Inflammatory macrophage (primary cell): ENCODE measurements at regions not wholly inside any gene's neighbourhood (a gene's known extent, or its start where the extent isn't known, plus 50 kb on each side); places are given as distances from the start of the nearest gene placed in this dataset.
"Not testable (repeated sequence)": the region's sequence is repeated elsewhere in the genome, so short reads cannot be mapped to it uniquely, and the experiment has no call there.

ENCODE experiments used
- DNase-seq, 2 donors: peaks; one replicate each; pipeline ENCODE4 v3.0.0-alpha.2; 2020 to 2022

DNA sequence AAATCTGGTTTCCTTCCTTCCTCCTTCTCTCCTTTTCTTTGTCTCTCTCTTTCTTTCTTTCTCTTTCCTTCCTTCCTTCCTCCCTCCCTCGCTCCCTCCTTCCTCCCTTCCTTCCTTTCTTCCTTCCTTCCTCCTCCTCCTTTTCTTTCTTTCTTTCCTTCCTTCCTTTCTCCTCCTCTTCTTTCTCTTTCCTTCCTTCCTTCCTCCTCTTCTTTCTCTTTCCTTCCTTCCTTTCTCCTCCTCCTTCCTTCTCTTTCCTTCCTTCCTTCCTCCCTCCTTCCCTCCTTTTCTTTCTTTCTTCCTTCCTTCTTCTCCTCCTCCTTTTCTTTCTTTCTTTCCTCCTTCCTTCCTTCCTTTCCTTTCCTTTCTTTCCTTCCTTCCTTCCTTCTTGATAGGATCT is 61.2 kb downstream of the VIP start:
- DNase-seq: no peak

DNA sequence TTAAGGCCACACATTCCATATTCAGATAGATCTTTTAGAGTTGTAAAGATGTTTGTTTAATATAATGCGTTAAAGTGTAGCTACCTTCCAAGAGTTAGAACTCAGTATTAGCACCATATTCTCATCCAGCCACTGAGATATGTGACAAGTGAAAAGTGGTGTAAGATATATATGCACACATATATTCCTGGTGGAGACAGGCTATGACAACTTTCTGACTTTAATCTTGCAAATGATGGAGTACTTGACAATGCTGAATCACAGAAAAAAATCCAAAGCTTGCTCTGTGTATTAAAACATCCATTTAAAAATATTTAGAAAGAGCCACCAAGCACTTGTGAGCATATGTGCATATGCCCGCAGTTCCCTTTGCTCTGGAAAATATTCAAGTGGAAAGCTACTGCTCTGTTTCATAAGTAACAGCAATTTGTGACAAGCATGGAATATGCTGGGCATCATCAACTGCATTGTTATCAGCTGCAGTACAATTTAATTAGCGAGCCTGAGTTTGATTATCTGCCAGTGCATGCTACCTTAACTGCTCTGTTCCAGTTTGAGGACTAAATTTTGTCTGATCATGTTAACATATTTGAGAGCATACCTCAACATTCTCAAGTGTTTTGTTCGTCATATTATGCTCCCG is 64.8 kb downstream of the VIP start:
- no peak for DNase-seq

DNA sequence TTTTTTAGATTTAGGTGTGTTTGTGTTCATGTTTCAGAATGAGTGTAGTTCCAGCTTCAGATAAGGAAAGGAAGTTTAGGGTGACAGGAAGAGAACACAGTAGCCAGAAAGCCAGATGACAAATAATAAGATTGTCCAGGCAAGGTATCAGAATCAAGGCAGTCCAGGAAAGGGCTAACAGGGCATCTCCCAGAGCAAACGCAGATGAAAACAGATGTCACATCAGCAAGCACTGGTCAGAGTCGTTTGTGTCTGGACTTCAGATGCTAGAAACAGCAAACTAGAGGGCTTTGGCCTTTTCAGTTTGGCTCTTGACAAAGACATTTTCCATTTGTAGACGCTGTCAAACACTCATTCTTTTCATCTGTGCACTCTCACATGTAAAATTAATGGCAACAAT is 65.5 kb downstream of the VIP start:
- DNase-seq: no peak

DNA sequence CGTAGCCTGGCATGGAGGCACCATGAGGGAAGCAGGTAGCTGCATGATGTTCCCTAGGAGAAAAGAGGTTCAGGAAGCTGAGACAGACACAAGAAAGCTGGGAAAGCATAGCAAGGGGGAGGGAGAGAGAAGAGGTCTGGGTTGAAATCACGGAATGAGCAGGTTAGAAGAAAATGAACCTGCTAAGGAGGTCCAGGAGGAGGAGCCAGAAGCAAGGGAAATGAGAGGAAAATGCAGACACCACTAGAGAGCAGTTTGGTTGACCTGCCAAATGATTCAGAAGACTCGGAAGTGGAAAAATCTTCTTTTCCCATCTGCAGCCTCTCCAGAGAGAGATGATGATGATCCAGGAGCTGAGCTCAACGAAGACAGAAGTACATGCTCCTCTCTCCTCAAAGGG is 70.9 kb downstream of the VIP start:
- no peak for DNase-seq

DNA sequence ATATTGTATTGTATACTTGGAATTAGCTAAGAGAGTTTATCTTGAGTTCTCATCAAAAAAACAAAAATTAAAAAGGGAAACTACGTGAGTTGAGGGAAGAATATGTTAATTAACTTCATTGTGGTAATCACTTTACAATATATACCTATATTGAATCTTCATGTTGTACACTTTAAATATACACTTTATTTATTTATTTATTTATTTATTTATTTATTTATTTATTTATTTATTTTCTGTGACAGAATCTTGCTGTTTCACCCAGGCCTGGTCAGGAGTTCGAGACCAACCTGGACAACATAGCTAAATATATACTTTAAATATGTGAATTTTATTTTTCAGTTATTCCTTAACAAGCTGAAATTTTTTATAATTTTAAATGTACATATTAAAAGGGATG is 74.1 kb downstream of the VIP start:
- no peak for DNase-seq

DNA sequence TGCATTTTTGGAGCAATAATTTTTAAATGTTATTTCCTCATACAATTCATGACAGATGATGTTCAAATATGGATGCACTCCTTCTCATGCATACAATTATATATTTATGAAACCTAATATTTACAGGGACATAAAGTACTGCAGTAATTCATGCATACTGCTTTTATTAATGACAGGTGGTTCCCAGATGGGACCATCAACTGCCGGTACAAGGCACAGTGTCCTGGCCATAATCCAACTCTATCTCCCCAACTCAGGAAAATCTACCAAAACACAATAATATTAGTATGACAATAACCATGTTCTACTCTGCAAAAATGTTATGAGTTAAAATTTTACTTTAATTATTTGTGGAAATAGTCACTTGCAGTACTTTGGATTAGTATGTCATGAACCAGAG is 77.8 kb downstream of the VIP start:
- no peak for DNase-seq

DNA sequence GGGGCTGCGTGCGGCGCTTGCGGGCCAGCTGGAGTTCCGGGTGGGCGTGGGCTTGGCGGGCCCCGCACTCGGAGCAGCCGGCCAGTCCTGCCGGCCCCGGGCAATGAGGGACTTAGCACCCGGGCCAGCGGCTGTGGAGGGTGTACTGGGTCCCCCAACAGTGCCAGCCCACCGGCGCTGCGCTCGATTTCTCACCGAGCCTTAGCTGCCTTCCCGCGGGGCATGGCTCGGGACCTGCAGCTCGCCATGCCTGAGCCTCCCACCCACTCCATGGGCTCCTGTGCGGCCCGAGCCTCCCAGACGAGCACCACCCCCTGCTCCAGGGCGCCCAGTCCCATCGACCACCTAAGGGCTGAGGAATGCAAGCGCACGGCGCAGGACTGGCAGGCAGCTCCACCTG is 83.8 kb downstream of the VIP start:
- not testable (repeated sequence) for DNase-seq

DNA sequence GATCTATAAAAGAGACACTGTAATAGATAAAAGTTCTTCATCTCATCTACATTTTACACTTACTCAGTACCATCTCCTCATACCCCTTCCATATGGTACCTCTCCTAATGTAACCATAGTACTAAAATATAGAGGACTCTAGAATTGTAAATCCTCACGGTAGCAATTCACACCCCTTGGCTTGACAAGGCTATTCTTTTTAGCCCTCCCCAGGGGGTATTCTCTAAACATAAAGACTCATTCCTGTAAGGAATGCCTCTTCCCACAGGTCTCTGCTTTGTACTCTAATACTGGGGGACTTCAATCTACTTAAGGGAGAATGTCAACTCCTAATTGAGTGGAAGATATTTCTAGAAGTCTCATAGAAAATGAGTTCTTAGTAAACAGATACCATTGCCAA is 85.9 kb downstream of the VIP start:
- DNase-seq: no peak

DNA sequence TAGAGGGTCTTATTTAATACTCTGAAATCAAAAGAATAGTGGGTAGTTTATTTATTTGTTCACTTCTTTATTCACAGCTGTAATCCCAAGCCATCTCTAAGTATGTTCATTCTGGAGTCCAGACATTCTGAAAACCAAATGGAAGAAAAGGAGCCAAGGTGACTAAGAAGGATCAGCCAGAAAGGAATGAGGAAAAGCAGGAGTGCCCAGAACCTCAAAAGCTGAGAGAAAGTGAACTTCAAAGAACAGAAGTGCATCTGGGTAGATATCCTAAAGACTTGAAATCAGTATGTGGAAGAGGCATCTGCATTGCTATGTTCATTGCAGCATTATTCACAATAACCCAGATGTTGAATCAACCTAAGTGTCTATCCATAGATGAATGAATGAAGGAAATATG is 94.8 kb downstream of the VIP start:
- no peak for DNase-seq

DNA sequence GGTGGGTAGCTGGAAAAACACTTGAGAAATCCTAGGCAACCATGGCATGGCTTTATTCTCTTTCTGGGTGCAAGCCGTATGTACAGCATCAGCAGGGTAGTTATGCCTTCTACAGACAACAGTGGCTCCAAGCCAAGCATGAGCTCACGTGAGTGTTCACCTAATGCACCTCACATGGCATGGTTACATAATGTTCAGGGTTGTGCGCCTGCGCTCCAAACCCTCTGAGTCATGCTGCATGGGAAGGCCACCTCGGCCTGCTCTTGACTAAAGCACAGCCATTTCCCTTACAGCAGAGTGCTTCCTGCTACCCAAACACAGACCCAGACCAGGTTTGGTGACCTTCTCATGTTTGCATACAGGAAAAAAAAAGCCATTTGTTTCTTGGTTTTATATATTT is 96.2 kb downstream of the VIP start:
- DNase-seq: no peak

DNA sequence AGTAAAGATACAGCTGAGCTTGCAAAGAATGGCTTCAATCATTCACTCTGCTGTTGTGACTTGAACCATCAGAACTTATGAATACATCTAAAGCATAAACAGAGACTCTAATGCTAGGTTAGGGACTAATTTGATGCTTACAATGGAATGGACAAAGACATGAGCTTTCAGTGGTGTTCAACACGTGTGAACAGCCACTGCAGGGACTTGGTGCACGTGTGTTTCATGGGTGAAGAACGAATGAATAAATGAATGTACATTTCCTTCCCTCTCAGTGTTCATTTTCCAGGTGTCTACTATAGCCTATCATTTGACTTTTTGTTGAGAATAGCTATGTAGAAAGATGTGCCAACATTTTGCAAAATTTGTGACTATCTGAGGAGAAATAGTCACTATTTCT is 98.3 kb downstream of the VIP start:
- DNase-seq: no peak

DNA sequence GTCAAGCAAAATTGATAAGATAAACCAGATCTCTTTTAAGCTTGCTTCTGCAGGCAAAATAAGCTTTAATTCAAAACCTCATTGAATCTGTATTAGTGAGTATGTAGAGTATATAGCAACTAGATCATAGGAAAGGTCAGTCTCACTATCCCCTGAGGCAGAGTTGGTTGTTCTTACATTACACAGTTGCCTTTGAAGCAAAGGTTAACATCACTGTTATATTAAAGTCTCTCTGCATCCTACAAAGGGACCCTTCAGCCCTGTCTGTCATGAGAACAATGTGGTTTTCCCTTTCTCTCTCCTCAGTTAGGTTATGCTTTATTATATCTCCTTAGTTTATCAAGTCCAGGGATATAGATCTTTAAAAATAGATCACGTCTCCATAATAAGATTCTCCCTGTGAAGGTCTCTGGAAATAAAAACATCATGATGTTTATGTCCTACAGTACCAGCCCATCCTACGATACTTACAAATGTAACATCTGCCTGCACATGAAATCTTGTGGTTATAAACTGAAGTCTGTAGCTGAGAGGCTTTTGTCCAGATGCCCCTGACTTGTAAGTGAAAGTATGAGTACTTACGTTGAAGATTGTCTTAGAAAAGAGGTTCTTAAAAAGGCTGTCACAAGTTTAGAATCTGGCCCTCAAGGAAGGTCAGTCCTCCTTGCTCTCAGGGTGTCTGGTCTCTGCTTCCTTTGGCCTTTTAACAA is 103.6 kb downstream of the VIP start:
- no peak for DNase-seq

DNA sequence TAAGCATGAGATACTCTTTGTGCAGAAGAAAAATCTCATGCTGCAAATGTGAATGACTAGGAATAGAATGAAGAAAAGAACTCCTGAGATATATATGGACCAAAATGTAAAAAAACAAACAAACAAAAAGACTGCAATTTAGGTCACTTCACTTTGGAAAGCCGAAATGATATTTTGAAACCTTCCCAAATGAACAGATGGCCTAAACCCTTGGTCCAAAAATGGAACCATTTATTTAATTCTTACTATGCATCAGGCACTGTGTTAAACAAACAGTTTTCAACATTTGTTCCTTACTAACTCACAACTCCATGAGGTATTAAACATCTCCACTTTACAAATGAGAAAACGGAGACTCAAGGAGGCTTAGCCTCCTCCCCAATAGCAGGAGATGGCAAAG is 107.5 kb downstream of the VIP start:
- DNase-seq: no peak

DNA sequence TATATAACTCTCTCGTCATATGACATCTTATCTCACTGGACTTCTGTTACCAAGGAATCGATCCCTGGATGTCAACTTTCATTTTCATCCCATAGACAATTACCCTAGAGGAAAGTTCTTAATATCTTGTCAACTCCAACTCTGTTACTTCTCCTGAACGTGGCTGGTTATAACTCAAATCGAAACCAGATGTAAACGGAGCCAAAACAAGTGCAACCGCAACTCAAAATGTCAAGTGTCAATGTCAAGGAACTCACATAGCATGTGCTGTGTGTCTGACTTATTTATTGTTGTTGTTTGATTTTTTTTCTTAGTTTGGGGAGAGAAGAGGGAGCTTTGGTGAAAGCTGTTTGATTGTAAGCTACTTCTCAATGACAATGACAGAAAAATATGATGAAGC is 108.6 kb downstream of the VIP start:
- DNase-seq: no peak

DNA sequence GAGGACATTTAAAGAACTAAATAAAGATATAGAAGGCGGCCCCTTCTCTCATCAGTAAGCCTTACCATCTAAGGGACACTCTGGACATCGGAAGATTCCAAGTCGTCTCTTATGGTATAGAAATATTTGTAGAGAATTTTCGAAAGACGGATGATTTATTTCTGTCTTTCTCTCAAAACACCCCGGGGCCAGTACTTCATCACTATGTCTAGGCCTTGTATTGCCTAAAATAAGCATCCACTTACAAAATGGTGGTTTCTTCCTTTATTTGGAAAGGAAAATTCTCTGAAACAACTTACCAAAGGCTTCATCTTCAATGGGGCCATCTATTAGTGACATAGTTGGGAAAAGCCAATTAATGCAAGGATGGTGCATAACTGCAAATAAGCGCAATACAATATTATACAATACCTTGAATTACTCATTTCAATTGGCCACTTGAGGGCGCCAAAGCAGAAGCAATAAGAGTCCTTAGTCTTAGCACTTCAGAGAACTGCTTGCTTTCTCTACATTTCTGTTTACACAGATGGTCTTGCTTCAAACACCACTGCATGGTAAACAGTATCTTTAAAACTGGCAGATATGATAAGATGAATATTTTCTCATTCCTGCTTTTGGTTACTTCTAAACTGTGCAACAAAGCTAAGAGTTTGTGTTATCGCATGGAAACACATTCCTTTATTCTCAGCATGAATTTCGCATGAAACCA is 113.2 kb downstream of the VIP start:
- peak; percentile 54 to 63 for DNase-seq

DNA sequence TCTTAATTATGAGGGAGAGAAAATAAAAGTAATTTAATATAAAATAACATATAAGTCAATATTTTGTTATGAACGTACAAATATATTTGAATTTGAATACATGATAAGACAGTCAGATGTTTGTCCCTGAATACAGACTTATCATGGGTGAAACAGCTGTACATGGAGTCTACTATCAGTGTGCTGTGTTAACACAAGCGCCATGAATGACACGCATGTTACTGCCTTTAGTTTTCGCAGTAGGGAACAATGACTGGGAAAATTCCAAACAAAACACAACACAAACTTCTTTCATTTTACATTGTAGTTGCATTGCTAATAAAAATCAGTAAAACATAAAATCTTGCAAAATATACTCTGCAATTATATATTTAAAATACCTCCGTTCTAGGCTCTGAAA is 108.6 kb downstream of the FBXO5 start:
- no peak for DNase-seq

DNA sequence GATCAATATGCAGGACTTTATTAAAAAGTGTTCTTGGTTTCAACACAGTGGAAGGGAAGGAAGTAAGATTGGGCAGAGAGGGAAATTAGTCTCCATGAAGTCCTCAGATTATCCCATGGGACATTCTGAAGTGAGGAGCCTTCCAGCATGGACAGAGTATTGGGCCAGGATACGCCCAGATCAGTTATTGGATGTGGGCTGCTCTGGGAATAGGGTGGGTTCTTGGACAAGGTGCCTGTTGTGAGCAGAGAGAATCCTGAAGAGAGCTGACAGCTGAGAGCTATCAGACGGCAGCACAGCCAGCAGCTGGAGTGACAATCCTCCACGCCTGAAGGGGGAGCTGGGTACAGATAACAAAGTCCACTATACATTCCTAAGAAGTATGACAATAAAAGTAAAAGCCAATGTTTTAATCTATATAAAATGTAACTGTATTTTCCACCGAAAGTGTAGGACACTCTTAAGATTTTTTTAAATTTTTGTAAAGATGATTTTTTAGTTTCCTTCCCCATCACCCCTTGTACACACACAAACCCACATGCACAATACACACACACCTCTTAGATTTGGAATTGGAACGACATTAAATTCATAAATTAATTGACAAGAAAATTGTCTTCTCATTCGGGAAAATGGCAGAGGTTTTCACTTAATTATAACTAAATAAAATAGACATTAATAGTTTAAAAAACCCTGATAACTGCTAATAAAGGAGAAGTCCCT is 107.8 kb downstream of the FBXO5 start:
- no peak for DNase-seq

DNA sequence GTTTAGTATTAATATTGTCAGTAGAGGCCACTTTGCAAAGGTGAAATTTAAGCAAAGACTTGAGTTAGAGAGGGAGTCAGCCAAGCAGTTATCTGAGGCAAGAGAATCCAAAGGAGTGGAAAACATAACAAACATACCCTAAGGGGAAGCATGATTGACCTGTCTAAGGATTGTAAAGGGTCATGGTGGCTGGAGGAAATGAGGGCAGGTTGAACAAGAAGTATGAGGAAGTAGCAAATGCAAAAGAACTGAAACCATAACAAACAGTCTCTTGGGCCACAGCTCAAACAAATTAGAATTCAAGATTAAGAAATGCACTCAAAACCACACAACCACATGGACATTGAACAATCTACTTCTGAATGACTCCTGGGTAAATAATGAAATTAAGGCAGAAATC is 103.2 kb downstream of the FBXO5 start:
- DNase-seq: peak in 1 of 2 donors; percentile 11

DNA sequence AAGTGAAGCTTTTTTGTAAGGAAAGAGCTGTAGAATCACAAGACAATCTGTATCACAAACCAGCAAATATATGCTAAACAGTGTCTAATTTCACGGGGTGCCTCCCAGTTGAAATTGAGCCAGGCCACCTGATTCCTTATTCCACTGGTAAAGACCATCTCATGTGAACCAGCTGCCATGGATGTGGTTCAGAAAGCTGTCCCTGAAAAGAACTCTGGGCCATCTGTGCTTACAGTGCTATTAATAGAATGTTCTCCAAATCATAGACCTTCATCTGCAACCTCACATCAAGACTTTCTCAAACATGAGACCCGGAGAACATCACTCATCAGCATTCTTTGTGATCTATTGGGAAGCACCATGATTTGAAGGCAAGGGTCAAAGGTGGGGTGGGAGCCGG is 89.7 kb downstream of the FBXO5 start:
- DNase-seq: no peak

DNA sequence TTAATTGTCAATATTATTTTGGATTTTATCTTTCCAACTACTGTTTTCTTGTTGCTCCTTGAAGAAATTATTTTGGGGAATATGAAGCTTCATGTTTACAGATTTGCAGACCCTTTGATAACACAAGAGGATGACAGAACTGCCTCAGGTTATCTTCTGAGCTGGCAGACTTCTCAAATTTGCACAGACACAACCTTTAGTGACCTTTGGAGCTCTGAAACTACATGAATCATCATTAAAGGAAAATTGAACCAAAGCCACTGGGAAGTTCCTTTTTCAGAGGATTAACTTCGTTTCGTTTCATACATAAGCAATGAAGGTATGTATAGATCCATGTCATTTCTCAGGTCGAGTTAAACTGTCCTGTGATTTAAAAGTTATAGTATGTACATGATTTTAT is 85.9 kb downstream of the FBXO5 start:
- no peak for DNase-seq

DNA sequence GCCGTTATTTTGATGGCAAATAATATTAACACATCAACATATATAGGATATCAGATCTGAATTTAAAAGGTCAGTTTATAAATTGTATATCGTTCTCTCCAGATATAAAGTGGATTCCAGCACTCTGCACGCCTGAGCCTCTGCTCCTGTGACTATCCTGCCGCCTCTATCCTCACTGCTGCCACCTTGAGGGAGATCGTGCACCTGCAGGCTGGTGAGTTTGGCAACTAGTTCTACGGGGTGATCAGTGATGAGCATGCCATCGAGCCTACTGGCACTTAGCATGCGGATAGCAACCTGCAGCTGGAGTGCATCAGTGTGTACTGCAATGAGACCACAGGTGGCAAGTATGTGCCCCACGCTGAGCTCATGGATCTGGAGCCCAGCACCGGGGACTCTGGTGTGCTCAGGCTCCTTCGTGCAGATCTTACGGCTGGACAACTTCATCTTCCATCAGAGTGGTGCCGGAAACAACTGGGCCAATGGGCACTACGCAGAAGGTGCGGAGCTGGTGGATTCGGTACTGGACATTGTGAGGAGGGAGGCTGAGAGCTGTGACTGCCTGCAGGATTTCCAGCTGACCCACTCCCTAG is 84.9 kb downstream of the FBXO5 start:
- DNase-seq: peak; percentile 65

DNA sequence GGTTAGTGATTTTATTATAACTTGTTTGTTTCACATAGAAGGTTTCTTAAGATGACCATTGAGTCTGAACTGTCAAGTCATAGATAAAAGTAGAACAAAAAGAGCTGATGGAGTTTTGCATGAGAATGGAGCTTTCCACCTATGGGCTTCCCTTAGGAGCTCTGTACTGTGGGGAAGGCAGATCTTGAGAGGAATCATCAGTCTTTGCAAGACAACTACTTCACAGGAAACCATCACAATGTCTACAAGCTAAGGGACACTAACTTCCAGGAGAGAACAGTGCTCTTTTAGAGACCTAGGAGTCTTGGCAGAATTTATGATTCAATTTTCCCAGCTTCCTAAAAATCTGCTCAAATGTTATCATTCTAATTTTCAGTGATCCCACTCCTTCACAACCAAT is 78.2 kb downstream of the FBXO5 start:
- no peak for DNase-seq
